DND-41 (cell line): ENCODE measurements at regions not wholly inside any gene's neighbourhood (a gene's known extent, or its start where the extent isn't known, plus 50 kb on each side); places are given as distances from the start of the nearest gene placed in this dataset.

ENCODE experiments used
- ATAC-seq: fragments of 200-7000 bp; cut with Tn5 transposase; 3 replicates; pipeline ENCODE4 v1.9.1; 2021; ENCODE audit warnings: low read depth; ENCODE audit not compliant: insufficient read depth
- DNase-seq: peaks from one replicate; pipeline ENCODE4 v3.0.0-alpha.2; 2020
- H2AFZ ChIP-seq: 2 replicates; pipeline ENCODE4 v1.6.0; 2012; ENCODE audit warnings: low read depth, low read length
- H3K27ac ChIP-seq: 2 replicates; pipeline ENCODE4 v1.5.1; 2012; ENCODE audit warnings: low read length, inconsistent platforms
- H3K27me3 ChIP-seq: fragments of 200-600 bp; sonication (generic); 2 replicates; pipeline ENCODE4 v1.6.0; 2012; ENCODE audit warnings: low read length, mild to moderate bottlenecking, inconsistent platforms; ENCODE audit not compliant: insufficient read depth, poor library complexity
- H3K36me3 ChIP-seq: 2 replicates; pipeline ENCODE4 v1.5.1; 2012; ENCODE audit warnings: low read length, inconsistent platforms; ENCODE audit not compliant: insufficient read depth
- H3K4me1 ChIP-seq: 2 replicates; pipeline ENCODE4 v1.5.1; 2012; ENCODE audit warnings: mild to moderate bottlenecking, low read length; ENCODE audit not compliant: insufficient read depth
- H3K4me2 ChIP-seq: 2 replicates; pipeline ENCODE4 v1.6.0; 2012; ENCODE audit warnings: mild to moderate bottlenecking, moderate library complexity, low read length, inconsistent platforms; ENCODE audit not compliant: insufficient read depth
- H3K4me3 ChIP-seq, 2 experiments: fragments of 200-600 bp in 1 of 2; shearing (Covaris generic) in 1 of 2; 2 replicates each; pipeline ENCODE4 v1.5.1; 2012 to 2016; ENCODE audit warnings: inconsistent platforms in 2 of 2, low read length in 2 of 2, mild to moderate bottlenecking in 2 of 2, low read depth in 1 of 2, moderate library complexity in 1 of 2
- H3K79me2 ChIP-seq: 2 replicates; pipeline ENCODE4 v1.6.0; 2012; ENCODE audit warnings: low read length, inconsistent platforms; ENCODE audit not compliant: insufficient read depth
- H3K9ac ChIP-seq: 2 replicates; pipeline ENCODE4 v1.6.0; 2012; ENCODE audit warnings: low read depth, mild to moderate bottlenecking, inconsistent platforms, low read length, moderate library complexity
- H3K9me3 ChIP-seq: 2 replicates; pipeline ENCODE4 v1.5.1; 2012; ENCODE audit warnings: low read length, moderate library complexity, mild to moderate bottlenecking, inconsistent platforms; ENCODE audit not compliant: insufficient read depth, severe bottlenecking
- H4K20me1 ChIP-seq: 2 replicates; pipeline ENCODE4 v1.6.0; 2012; ENCODE audit warnings: low read length; ENCODE audit not compliant: insufficient read depth
- CTCF ChIP-seq: IDR thresholded peaks from 2 replicates; pipeline ENCODE4 v1.5.1; 2012; ENCODE audit warnings: borderline replicate concordance, low read length, moderate library complexity, mild to moderate bottlenecking; ENCODE audit not compliant: poor library complexity, severe bottlenecking; ENCODE audit errors: extremely low read depth
- EZH2 ChIP-seq: IDR thresholded peaks from 3 replicates; pipeline ENCODE4 v1.6.1; 2012; ENCODE audit warnings: borderline replicate concordance, low read depth, mild to moderate bottlenecking, moderate library complexity, low read length, inconsistent platforms; ENCODE audit not compliant: severe bottlenecking

GRCh38 chr10:130843051-130843653 lies 468.4 kb downstream of the TCERG1L start:
- DNase-seq (no peak), ATAC-seq (no peak)
- no peaks in the 10 kb centered on the region for H3K36me3 ChIP-seq
- no peak overlapping the region for H3K9ac ChIP-seq
- H3K27ac ChIP-seq, result no peak overlapping the region
- no peak for TF ChIP-seq EZH2
- TF ChIP-seq CTCF, result no peak
- no peak overlapping the region for H3K4me3 ChIP-seq
- no peaks in the 10 kb centered on the region for H3K27me3 ChIP-seq
- no peaks in the 10 kb centered on the region for H3K4me1 ChIP-seq
- H2AFZ ChIP-seq, result no peak overlapping the region
- no peaks in the 10 kb centered on the region for H3K9me3 ChIP-seq
- H3K79me2 ChIP-seq, result no peaks in the 10 kb centered on the region
- no peak overlapping the region for H3K4me2 ChIP-seq
- H4K20me1 ChIP-seq, result no peaks in the 10 kb centered on the region

GRCh38 chr10:130844310-130844709 lies 467.2 kb downstream of the TCERG1L start:
- Histone ChIP-seq H3K27ac (no peak overlapping the region), H3K79me2 (no peaks in the 10 kb centered on the region), H3K4me2 (no peak overlapping the region), H3K9me3 (no peaks in the 10 kb centered on the region), H4K20me1 (no peaks in the 10 kb centered on the region), H3K27me3 (no peaks in the 10 kb centered on the region), H2AFZ (no peak overlapping the region), H3K4me3 (no peak overlapping the region), H3K4me1 (no peaks in the 10 kb centered on the region), H3K9ac (no peak overlapping the region), H3K36me3 (no peaks in the 10 kb centered on the region)
- DNase-seq (no peak), ATAC-seq (no peak)
- TF ChIP-seq EZH2, result no peak

- Histone ChIP-seq H3K79me2 (no peaks in the 10 kb centered on the region), H3K9ac (no peak overlapping the region), H3K4me2 (no peak overlapping the region), H3K4me1 (no peaks in the 10 kb centered on the region), H3K27me3 (no peaks in the 10 kb centered on the region), H4K20me1 (no peaks in the 10 kb centered on the region), H3K36me3 (no peaks in the 10 kb centered on the region), H3K9me3 (no peaks in the 10 kb centered on the region), H2AFZ (no peak overlapping the region), H3K27ac (no peak overlapping the region), H3K4me3 (no peak overlapping the region)
- ATAC-seq (no peak), DNase-seq (no peak)
- TF ChIP-seq CTCF, result no peak
- TF ChIP-seq EZH2, result no peak
Observed at GRCh38 chr10:130847170-130847569, 464.4 kb downstream of the TCERG1L start.

- Histone ChIP-seq H3K36me3 (no peaks in the 10 kb centered on the region), H3K4me3 (no peak overlapping the region), H3K9ac (no peak overlapping the region), H3K79me2 (no peaks in the 10 kb centered on the region), H3K27ac (no peak overlapping the region), H4K20me1 (no peaks in the 10 kb centered on the region), H3K9me3 (peaks cover 2% of the 10 kb centered on the region), H3K4me1 (no peaks in the 10 kb centered on the region), H3K4me2 (no peak overlapping the region), H3K27me3 (no peaks in the 10 kb centered on the region), H2AFZ (no peak overlapping the region)
- TF ChIP-seq EZH2 (no peak), CTCF (no peak)
- ATAC-seq (no peak), DNase-seq (no peak)
Observed at GRCh38 chr10:130848855-130849254, 462.7 kb downstream of the TCERG1L start.
